OCI-LY7 (cell line): ENCODE measurements at regions not wholly inside any gene's neighbourhood (a gene's known extent, or its start where the extent isn't known, plus 50 kb on each side); places are given as distances from the start of the nearest gene placed in this dataset.

ENCODE experiments used
- CTCF ChIP-seq: fragments of 200-600 bp; sonication (generic); conservative IDR thresholded peaks from 2 replicates; pipeline ENCODE4 v1.5.1; 2014; ENCODE audit warnings: mild to moderate bottlenecking, antibody characterized with exemption, low read length, moderate library complexity, mixed read lengths
- EZH2phosphoT487 ChIP-seq: fragments of 200-600 bp; sonication (generic); IDR thresholded peaks from 2 replicates; pipeline ENCODE4 v1.6.1; 2018; ENCODE audit warnings: low read depth, borderline replicate concordance, mild to moderate bottlenecking, mixed run types, antibody characterized with exemption, low read length, moderate library complexity, mixed read lengths

- TF ChIP-seq CTCF (no peak), EZH2phosphoT487 (no peak)
These were observed 105.8 kb downstream of the BAMBI start for GRCh38 chr10:28783087-28783486.
